GM12892 (cell line): ENCODE measurements at regions not wholly inside any gene's neighbourhood (a gene's known extent, or its start where the extent isn't known, plus 50 kb on each side); places are given as distances from the start of the nearest gene placed in this dataset.

Experiments used
- DNase-seq: peaks from one replicate; pipeline ENCODE4 v3.0.0; 2011; ENCODE audit not compliant: insufficient read length
- FAIRE-seq: peaks from 2 replicates; lab custom pipeline; 2011; peaks lifted over from hg19 to GRCh38; lab: Jason Lieb, UNC
- POLR2A ChIP-seq: IDR thresholded peaks from 2 replicates; pipeline ENCODE4 v1.6.1; 2011; ENCODE audit warnings: low read depth, low read length, control low read depth
- POLR2AphosphoS5 ChIP-seq: IDR thresholded peaks from 2 replicates; pipeline ENCODE4 v1.6.1; 2011; ENCODE audit warnings: low read depth, low read length, control low read depth
- TAF1 ChIP-seq: IDR thresholded peaks from 2 replicates; pipeline ENCODE4 v1.6.1; 2011; ENCODE audit warnings: low read depth, mild to moderate bottlenecking, control low read depth, low read length, borderline replicate concordance

- DNase-seq = no peak
- TF ChIP-seq POLR2AphosphoS5 = no peak
- TF ChIP-seq POLR2A = no peak
- TF ChIP-seq TAF1 = no peak
- no peak for FAIRE-seq
These were observed 123.3 kb upstream of the DPYD start for GRCh38 chr1:98044071-98044697.

GRCh38 chr1:98035602-98036002 lies 114.8 kb upstream of the DPYD start:
- no peak for DNase-seq
- TF ChIP-seq POLR2AphosphoS5 = no peak
- no peak for TF ChIP-seq POLR2A
- FAIRE-seq = no peak

DNA sequence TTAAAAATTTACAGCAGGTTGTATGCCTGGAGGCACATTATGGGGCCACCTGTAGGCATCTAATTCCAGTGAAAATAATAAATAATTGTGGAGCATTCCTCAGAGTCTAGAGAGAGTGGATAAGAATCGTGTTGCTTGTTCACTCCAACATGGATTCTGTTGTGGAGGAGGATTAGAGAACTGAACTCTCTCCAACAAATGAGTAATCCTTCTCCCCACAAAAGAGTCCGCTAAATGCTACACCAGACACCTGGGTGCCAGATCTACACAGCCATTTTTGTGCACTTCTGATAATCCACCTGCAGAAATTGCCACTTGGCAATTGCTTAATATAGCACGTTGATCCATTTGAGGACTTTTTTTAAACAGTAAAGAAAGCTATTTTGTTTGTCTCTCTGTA lies 113.7 kb upstream of the DPYD start:
- TF ChIP-seq POLR2A (no peak), TAF1 (no peak), POLR2AphosphoS5 (no peak)
- no peak for FAIRE-seq
- DNase-seq = no peak

DNA sequence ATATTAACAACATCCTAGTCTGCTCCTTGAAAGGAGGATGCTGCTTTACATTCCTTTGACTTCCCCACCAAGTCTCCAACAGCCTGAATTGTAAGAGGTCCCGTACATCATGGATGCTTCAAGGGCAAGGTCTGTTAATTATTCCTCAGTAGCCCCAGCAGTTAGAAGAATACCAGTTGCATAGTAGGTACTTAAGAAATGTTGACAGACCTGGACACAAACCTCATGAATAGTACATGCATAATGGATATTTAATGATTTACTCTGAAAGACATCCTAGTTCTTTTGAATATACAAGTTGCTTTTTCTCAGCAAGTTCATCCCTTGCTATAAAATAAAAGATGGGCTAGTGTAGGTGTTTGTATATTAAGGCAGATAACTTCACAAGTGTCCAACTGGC lies 112.1 kb upstream of the DPYD start:
- DNase-seq (no peak), FAIRE-seq (no peak)
- TF ChIP-seq POLR2AphosphoS5 (no peak), TAF1 (no peak), POLR2A (no peak)

DNA sequence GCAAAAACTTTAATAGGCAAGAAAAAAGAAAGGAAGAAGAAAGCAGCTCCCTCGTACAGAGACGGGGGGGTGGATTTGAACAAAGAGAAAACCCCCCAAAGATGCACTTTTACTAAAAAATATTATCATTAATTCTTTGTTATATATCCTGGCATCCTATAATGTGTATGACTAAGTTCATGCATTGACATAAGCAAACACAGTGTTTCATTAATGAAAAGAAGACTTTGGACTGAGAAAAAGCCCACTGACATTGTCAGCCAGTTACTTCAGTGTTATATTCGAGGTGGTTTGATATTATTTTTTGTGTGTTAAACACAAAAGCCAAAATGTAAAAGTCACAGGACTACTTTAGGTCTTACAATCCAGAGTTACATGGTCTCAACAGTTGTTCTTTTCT lies 110.1 kb upstream of the DPYD start:
- DNase-seq (no peak), FAIRE-seq (no peak)
- no peak for TF ChIP-seq TAF1
- no peak for TF ChIP-seq POLR2A
- TF ChIP-seq POLR2AphosphoS5 = no peak

DNA sequence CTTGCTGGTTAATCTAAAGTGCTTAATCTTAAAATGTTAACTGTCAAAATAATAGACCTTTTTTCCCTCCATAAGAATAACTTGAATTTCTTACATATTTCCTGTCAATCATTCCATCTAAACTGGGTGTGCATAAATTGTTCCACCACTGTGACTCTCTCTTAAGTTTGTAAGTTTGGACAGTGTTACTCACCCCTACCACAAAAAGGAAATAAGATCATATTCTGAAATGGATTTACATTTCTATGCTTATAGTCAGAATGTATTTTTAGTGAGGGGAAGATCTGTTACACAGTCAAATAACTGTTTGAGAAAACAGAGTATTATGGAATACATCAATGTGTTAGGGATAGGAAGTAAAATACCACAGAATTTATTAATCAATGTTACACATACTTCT lies 109.6 kb upstream of the DPYD start:
- FAIRE-seq = no peak
- DNase-seq = no peak
- TF ChIP-seq POLR2AphosphoS5 (no peak), TAF1 (no peak), POLR2A (no peak)

GRCh38 chr1:98028800-98029199 lies 108.0 kb upstream of the DPYD start:
- TF ChIP-seq POLR2AphosphoS5 (no peak), TAF1 (no peak), POLR2A (no peak)
- no peak for FAIRE-seq
- DNase-seq = no peak

DNA sequence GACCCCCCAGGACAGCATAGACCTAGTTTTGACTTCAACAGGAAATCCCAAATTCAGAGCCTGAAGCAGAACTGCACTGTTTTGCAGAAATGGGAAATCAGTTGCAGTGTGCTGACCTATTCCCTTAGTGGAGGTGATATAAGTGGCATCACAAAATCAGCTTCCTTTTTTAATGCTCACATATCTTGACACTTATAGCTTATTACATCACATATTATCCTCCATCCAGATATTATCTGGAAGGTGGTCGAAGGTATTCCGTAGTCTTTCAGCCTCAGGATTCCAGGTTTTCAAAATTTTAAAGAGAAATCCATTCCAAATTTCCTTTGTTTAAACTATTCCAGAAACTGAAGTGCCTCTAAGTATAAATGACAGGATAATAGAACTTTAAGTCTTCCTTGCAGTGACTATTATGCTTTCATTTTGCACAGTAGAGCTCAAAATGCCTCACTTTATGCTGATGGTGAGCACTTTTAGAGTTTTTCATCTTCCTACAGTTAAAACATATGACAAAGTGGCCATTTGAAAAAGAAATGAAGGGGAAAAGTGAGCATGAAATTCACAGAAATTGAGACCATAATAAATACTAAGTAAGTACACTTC lies 106.4 kb upstream of the DPYD start:
- no peak for DNase-seq
- no peak for TF ChIP-seq TAF1
- no peak for TF ChIP-seq POLR2A
- TF ChIP-seq POLR2AphosphoS5 = no peak
- no peak for FAIRE-seq

DNA sequence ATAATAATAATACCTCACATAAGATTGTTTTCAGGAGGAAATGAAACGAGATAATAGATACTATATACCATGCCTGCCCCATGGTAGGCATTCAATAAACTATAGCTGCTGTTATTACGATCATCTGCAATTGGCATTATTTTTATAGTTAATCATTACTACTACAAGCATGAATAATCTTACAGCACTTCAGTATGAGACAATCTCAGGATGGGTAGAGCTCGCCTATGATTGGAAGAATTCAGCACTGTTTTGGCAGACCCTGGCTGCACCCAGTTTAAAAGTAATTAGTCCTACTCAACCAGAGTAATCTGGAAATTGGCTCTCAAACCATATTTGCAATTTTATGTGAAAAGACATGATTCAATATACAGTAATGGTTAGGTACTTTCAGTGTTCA lies 105.0 kb upstream of the DPYD start:
- FAIRE-seq (no peak), DNase-seq (no peak)
- TF ChIP-seq TAF1 = no peak
- TF ChIP-seq POLR2AphosphoS5 = no peak
- TF ChIP-seq POLR2A = no peak

GRCh38 chr1:98021126-98021525 lies 100.3 kb upstream of the DPYD start:
- no peak for TF ChIP-seq TAF1
- no peak for TF ChIP-seq POLR2AphosphoS5
- TF ChIP-seq POLR2A = no peak
- no peak for DNase-seq
- FAIRE-seq = no peak

DNA sequence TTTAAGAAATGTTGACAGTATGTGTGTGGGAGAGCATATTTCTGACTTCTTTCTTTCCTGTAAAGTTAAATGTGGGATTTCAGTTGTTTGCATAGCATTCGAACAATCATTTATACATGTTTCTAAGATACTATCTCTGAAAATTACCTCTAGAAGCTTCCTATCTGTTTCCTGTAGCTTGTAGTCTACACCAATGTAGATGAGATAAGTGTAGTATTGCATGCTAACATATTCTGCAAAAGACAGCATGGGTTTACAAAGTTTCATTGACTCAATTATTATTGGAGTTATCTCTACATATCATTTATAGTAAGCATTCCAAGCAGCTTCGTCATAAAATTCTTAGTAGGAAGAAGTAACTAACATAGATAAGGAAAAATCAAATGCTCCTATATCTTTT lies 98.9 kb upstream of the DPYD start:
- FAIRE-seq = no peak

GRCh38 chr1:98018074-98018473 lies 97.2 kb upstream of the DPYD start:
- no peak for TF ChIP-seq POLR2A
- no peak for TF ChIP-seq TAF1
- no peak for TF ChIP-seq POLR2AphosphoS5
- DNase-seq (no peak), FAIRE-seq (no peak)

More for the DNA sequence above, 98.9 kb upstream of the DPYD start:
- DNase-seq = no peak
- TF ChIP-seq POLR2AphosphoS5 = no peak
- no peak for TF ChIP-seq POLR2A
- TF ChIP-seq TAF1 = no peak
